Loucy (cell line): ENCODE measurements at regions not wholly inside any gene's neighbourhood (a gene's known extent, or its start where the extent isn't known, plus 50 kb on each side); places are given as distances from the start of the nearest gene placed in this dataset.

ENCODE experiments used
- H2AFZ ChIP-seq: fragments of 200-600 bp; sonication (generic); 2 replicates; pipeline ENCODE4 v1.6.0; 2016; ENCODE audit warnings: antibody characterized with exemption, mild to moderate bottlenecking, low read length, moderate library complexity
- H3F3A ChIP-seq: fragments of 200-600 bp; 2 replicates; pipeline ENCODE4 v1.6.0; 2016; ENCODE audit warnings: antibody characterized with exemption, low read depth, mild to moderate bottlenecking
- H3K27me3 ChIP-seq: fragments of 200-600 bp; sonication (generic); 2 replicates; pipeline ENCODE4 v1.6.1; 2014; ENCODE audit warnings: low read length, mild to moderate bottlenecking; ENCODE audit not compliant: insufficient read depth, poor library complexity, severe bottlenecking
- H3K36me3 ChIP-seq: fragments of 200-600 bp; sonication (generic); 2 replicates; pipeline ENCODE4 v1.6.1; 2016; ENCODE audit warnings: low read length; ENCODE audit not compliant: insufficient read depth
- H3K4me1 ChIP-seq: fragments of 200-600 bp; sonication (generic); 2 replicates; pipeline ENCODE4 v1.5.1; 2014; ENCODE audit warnings: low read length, mild to moderate bottlenecking; ENCODE audit not compliant: insufficient read depth, poor library complexity, severe bottlenecking
- H3K4me2 ChIP-seq: fragments of 200-600 bp; sonication (generic); 2 replicates; pipeline ENCODE4 v1.6.0; 2014; ENCODE audit warnings: antibody characterized with exemption, low read length, low read depth, mild to moderate bottlenecking; ENCODE audit not compliant: poor library complexity, severe bottlenecking
- H3K4me3 ChIP-seq: fragments of 200-600 bp; sonication (generic); 2 replicates; pipeline ENCODE4 v1.5.1; 2014; ENCODE audit warnings: low read length, mild to moderate bottlenecking, mixed read lengths; ENCODE audit not compliant: poor library complexity, severe bottlenecking
- H3K79me2 ChIP-seq: fragments of 200-600 bp; sonication (generic); 2 replicates; pipeline ENCODE4 v1.6.1; 2014; ENCODE audit warnings: low read length; ENCODE audit not compliant: insufficient read depth
- H3K9ac ChIP-seq: fragments of 200-600 bp; sonication (generic); 2 replicates; pipeline ENCODE4 v1.6.0; 2014; ENCODE audit warnings: mild to moderate bottlenecking, low read depth, low read length, moderate library complexity; ENCODE audit not compliant: poor library complexity, severe bottlenecking
- H3K9me2 ChIP-seq: fragments of 200-600 bp; sonication (generic); replicated peaks from 2 replicates; pipeline ENCODE4 v1.6.1; 2016; ENCODE audit warnings: low read depth, low read length, mixed read lengths
- H3K9me3 ChIP-seq: fragments of 200-600 bp; sonication (generic); 2 replicates; pipeline ENCODE4 v1.6.1; 2014; ENCODE audit warnings: mild to moderate bottlenecking, antibody characterized with exemption, low read length, low read depth; ENCODE audit not compliant: insufficient read depth
- H4K20me1 ChIP-seq: fragments of 200-600 bp; sonication (generic); 2 replicates; pipeline ENCODE4 v1.6.0; 2014; ENCODE audit warnings: antibody characterized with exemption, low read length, mild to moderate bottlenecking; ENCODE audit not compliant: insufficient read depth, poor library complexity, severe bottlenecking
- CTCF ChIP-seq: fragments of 200-600 bp; sonication (generic); conservative IDR thresholded peaks from 2 replicates; pipeline ENCODE4 v1.5.1; 2014; ENCODE audit warnings: mild to moderate bottlenecking, antibody characterized with exemption, low read length
- EZH2phosphoT487 ChIP-seq: fragments of 200-600 bp; IDR thresholded peaks from 2 replicates; pipeline ENCODE4 v1.6.1; 2018; ENCODE audit warnings: antibody characterized with exemption, mild to moderate bottlenecking, moderate library complexity, borderline replicate concordance

DNA sequence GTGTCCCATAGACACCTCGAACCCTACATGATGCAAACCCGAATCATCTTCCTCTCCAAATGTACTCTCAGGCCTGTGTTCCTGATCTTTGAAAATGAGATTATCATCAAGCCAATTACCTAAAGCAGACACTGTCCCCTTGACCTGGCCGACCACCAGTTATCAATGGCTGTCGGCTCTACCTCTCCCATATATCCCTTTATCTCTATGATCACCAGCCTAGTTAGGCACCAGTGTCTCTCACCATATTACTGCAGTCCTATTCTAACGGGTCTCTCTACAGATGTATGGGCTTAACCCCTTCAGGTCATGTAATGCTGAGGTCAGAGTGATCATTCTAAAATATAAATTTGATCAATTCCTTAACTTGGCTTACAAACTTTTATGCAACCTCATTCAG, 234.9 kb upstream of the MARCKS start:
- Histone ChIP-seq H3K4me1 (no peaks in the 10 kb centered on the region), H2AFZ (no peak overlapping the region), H3K36me3 (no peaks in the 10 kb centered on the region), H3K79me2 (no peaks in the 10 kb centered on the region), H3K9me3 (no peaks in the 10 kb centered on the region), H3K9ac (no peak overlapping the region), H3K4me2 (no peak overlapping the region), H4K20me1 (no peaks in the 10 kb centered on the region), H3K4me3 (no peak overlapping the region), H3K27me3 (no peaks in the 10 kb centered on the region), H3F3A (no peaks in the 10 kb centered on the region), H3K9me2 (no peaks in the 10 kb centered on the region)
- TF ChIP-seq EZH2phosphoT487, result no peak
- TF ChIP-seq CTCF, result no peak

GRCh38 chr6:113623129-113623528, 234.0 kb upstream of the MARCKS start:
- Histone ChIP-seq H3K27me3 (no peaks in the 10 kb centered on the region), H3K4me2 (no peak overlapping the region), H3K79me2 (no peaks in the 10 kb centered on the region), H3K9me2 (no peaks in the 10 kb centered on the region), H2AFZ (no peak overlapping the region), H3K36me3 (no peaks in the 10 kb centered on the region), H3K4me1 (no peaks in the 10 kb centered on the region), H3K9ac (no peak overlapping the region), H4K20me1 (no peaks in the 10 kb centered on the region), H3K4me3 (no peak overlapping the region), H3F3A (no peaks in the 10 kb centered on the region), H3K9me3 (no peaks in the 10 kb centered on the region)
- no peak for TF ChIP-seq CTCF
- TF ChIP-seq EZH2phosphoT487, result no peak

DNA sequence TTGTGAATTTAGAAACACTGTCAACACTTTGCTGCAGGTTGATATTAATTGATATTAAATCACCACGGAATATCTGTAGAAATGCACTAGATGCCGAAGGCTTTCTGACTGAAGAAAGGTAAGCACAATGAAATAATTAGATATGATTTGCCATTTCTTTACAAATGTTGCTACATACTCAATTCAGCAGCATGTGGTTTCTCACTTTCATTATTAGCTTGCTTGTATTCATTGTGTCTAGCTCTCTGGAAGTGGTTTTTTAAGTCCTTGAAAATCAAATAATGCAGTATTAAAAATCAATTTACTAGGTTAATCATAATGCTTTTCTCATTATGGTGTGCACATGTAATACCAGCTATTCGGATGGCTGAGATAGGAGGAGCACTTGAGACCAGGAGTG, 231.3 kb upstream of the MARCKS start:
- Histone ChIP-seq H3F3A (no peaks in the 10 kb centered on the region), H3K9me2 (no peaks in the 10 kb centered on the region), H3K4me3 (no peak overlapping the region), H3K4me1 (peaks cover 5% of the 10 kb centered on the region), H3K36me3 (no peaks in the 10 kb centered on the region), H3K27me3 (no peaks in the 10 kb centered on the region), H3K79me2 (no peaks in the 10 kb centered on the region), H4K20me1 (no peaks in the 10 kb centered on the region), H3K9ac (no peak overlapping the region), H2AFZ (no peak overlapping the region), H3K4me2 (no peak overlapping the region), H3K9me3 (no peaks in the 10 kb centered on the region)
- no peak for TF ChIP-seq CTCF
- no peak for TF ChIP-seq EZH2phosphoT487
